Neuronal stem cell (in vitro differentiated cells): ENCODE measurements at regions not wholly inside any gene's neighbourhood (a gene's known extent, or its start where the extent isn't known, plus 50 kb on each side); places are given as distances from the start of the nearest gene placed in this dataset.

ENCODE experiments used
- DNase-seq: peaks from one replicate; pipeline ENCODE4 v3.0.0-alpha.2; 2013; ENCODE audit warnings: low spot score
- H2AFZ ChIP-seq: one replicate; pipeline ENCODE4 v1.6.1; 2013; ENCODE audit warnings: mild to moderate bottlenecking, low read length, inconsistent platforms
- H2AK5ac ChIP-seq: 2 replicates; pipeline ENCODE4 v1.6.1; 2013; ENCODE audit warnings: low read depth, mild to moderate bottlenecking, inconsistent platforms, low read length, moderate library complexity, mixed read lengths
- H2BK120ac ChIP-seq: 2 replicates; pipeline ENCODE4 v1.6.1; 2013; ENCODE audit warnings: low read depth, mild to moderate bottlenecking, inconsistent platforms, low read length, moderate library complexity, mixed read lengths
- H2BK12ac ChIP-seq: one replicate; pipeline ENCODE4 v1.6.1; 2013; ENCODE audit warnings: low read length, inconsistent platforms
- H2BK15ac ChIP-seq: 2 replicates; pipeline ENCODE4 v1.6.1; 2013; ENCODE audit warnings: mild to moderate bottlenecking, low read length, inconsistent platforms, mixed read lengths
- H2BK5ac ChIP-seq: one replicate; pipeline ENCODE4 v1.6.1; 2013; ENCODE audit warnings: inconsistent platforms, mild to moderate bottlenecking, low read length, moderate library complexity
- H3K14ac ChIP-seq: one replicate; pipeline ENCODE4 v1.6.1; 2013; ENCODE audit warnings: low read length, inconsistent platforms
- H3K18ac ChIP-seq: 2 replicates; pipeline ENCODE4 v1.6.1; 2013; ENCODE audit warnings: low read length, inconsistent platforms
- H3K23ac ChIP-seq: 2 replicates; pipeline ENCODE4 v1.6.1; 2013; ENCODE audit warnings: low read depth, mild to moderate bottlenecking, mixed read lengths, low read length, inconsistent platforms; ENCODE audit not compliant: poor library complexity
- H3K27ac ChIP-seq: replicated peaks from 3 replicates; pipeline ENCODE4 v1.5.1; 2013; ENCODE audit warnings: low read length, inconsistent platforms
- H3K27me3 ChIP-seq, 3 experiments: 2 replicates each; pipeline ENCODE4 v1.6.1; 2013; ENCODE audit warnings: low read length in 3 of 3, mild to moderate bottlenecking in 2 of 3, inconsistent platforms in 1 of 3, low read depth in 1 of 3, mixed read lengths in 1 of 3, moderate library complexity in 1 of 3; ENCODE audit not compliant: control insufficient read depth in 3 of 3, insufficient read depth in 3 of 3
- H3K36me3 ChIP-seq, 2 donors: replicated peaks in 1 of 2; 2 replicates each; pipeline ENCODE4 v1.6.1; 2013; ENCODE audit warnings: low read length in 2 of 2; ENCODE audit not compliant: control insufficient read depth in 2 of 2, insufficient read depth in 2 of 2
- H3K4ac ChIP-seq: 2 replicates; pipeline ENCODE4 v1.6.1; 2013; ENCODE audit warnings: inconsistent platforms, mild to moderate bottlenecking, low read length, moderate library complexity
- H3K4me1 ChIP-seq, 2 donors: 1 replicate in 1 of 2; 2 replicates in 1 of 2; pipeline ENCODE4 v1.6.1; 2013; ENCODE audit warnings: low read length in 2 of 2, low read depth in 1 of 2; ENCODE audit not compliant: control insufficient read depth in 2 of 2, insufficient read depth in 1 of 2
- H3K4me2 ChIP-seq: one replicate; pipeline ENCODE4 v1.6.1; 2013; ENCODE audit warnings: mild to moderate bottlenecking, low read length, inconsistent platforms; ENCODE audit not compliant: insufficient read depth, poor library complexity, severe bottlenecking
- H3K4me3 ChIP-seq, 2 donors: 2 replicates each; pipeline ENCODE4 v1.5.1; 2013; ENCODE audit warnings: low read length in 2 of 2, mild to moderate bottlenecking in 2 of 2, inconsistent platforms in 1 of 2, moderate library complexity in 1 of 2
- H3K79me1 ChIP-seq: one replicate; pipeline ENCODE4 v1.6.1; 2013; ENCODE audit warnings: low read depth, mild to moderate bottlenecking, inconsistent platforms, low read length, moderate library complexity
- H3K9ac ChIP-seq: one replicate; pipeline ENCODE4 v1.6.1; 2013; ENCODE audit warnings: mild to moderate bottlenecking, low read depth, low read length, inconsistent platforms; ENCODE audit not compliant: poor library complexity
- H3K9me3 ChIP-seq, 2 donors: replicated peaks in 1 of 2; 2 replicates each; pipeline versions ENCODE3 to v1.6.1; 2013; ENCODE audit warnings: low read length in 2 of 2, mild to moderate bottlenecking in 2 of 2, inconsistent platforms in 1 of 2, low read depth in 1 of 2, mixed read lengths in 1 of 2, moderate library complexity in 1 of 2; ENCODE audit not compliant: control insufficient read depth in 2 of 2, insufficient read depth in 1 of 2
- H4K8ac ChIP-seq: one replicate; pipeline ENCODE4 v1.6.1; 2013; ENCODE audit warnings: low read depth, mild to moderate bottlenecking, inconsistent platforms, low read length, moderate library complexity
- H4K91ac ChIP-seq: one replicate; pipeline ENCODE4 v1.6.1; 2013; ENCODE audit warnings: low read length, low read depth, mild to moderate bottlenecking, inconsistent platforms; ENCODE audit not compliant: poor library complexity
- WGBS, 2 donors: extraction: QIAGEN DNeasy Blood & Tissue Kit; methylation state at CpG; one replicate each; pipeline ENCODE4 v1.1.7; 2013; ENCODE audit warnings: missing lambda C conversion rate in 2 of 2, mixed read lengths in 1 of 2; ENCODE audit not compliant: insufficient read length in 2 of 2, insufficient replicate concordance in 1 of 2; ENCODE audit errors: extremely low coverage in 2 of 2; 5-methylcytosine and 5-hydroxymethylcytosine counted together

DNA sequence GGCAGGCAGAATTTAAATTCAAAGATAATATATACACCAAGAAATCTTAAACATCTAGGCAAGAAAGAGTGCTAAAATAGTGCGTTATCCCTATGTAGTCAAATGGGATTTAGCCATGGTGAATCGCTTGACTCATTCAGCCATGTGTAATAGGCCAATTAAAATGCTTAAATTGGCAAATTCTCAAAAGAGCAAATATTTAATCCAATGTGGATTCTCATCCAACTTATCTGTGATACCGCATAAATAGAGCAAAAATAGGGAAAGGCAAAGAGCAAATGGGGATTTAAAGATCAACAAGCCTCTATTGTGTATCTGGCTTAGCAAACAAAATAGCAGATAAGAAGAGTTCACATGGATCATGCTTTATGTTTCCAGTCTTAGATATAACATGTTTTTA is 123.2 kb upstream of the RPRM start:
- WGBS, 2 donors: no CpG with 5 or more reads among the region's 3 CpGs
- no peak overlapping the region for H3K4me2 ChIP-seq

DNA sequence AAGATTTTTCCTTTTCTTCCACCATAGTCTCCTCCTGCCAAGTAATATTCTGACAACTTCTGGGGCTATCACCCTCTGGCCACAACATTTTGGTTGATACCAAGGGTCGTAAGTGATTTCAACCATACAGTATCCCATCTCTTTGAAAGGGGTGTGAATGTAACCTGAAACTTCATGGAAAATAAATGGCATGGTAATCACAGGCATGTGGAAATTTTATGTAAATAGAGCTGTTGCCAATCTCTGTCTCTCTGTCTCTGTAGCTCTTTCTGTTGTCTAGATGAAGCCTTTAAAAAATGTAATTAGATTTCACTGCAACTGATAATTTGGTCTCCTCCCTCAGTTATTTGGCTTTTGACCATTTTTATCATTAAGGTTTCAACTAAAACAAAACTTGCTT is 125.6 kb upstream of the RPRM start:
- no CpG with 5 or more reads among the region's 1 CpG for WGBS, 2 donors
- H4K8ac ChIP-seq: no peak overlapping the region
- no peaks in the 10 kb centered on the region for H3K4me1 ChIP-seq
- no peak overlapping the region for H2AFZ ChIP-seq
- no peak overlapping the region for H2AK5ac ChIP-seq
- no peak overlapping the region for H2BK12ac ChIP-seq
- H3K27me3 ChIP-seq: no peaks in the 10 kb centered on the region
- no peak overlapping the region for H3K9ac ChIP-seq
- H3K4me3 ChIP-seq: no peak overlapping the region
- no peak overlapping the region for H4K91ac ChIP-seq
- H3K9me3 ChIP-seq: no peaks in the 10 kb centered on the region
- H3K36me3 ChIP-seq: no peaks in the 10 kb centered on the region
- no peak overlapping the region for H3K14ac ChIP-seq
- no peak overlapping the region for H2BK5ac ChIP-seq
- no peaks in the 10 kb centered on the region for H3K79me1 ChIP-seq
- no peak overlapping the region for H2BK120ac ChIP-seq
- no peak overlapping the region for H2BK15ac ChIP-seq
- DNase-seq: no peak
- no peak overlapping the region for H3K23ac ChIP-seq
- H3K27ac ChIP-seq: no peak overlapping the region
- H3K18ac ChIP-seq: no peak overlapping the region
- H3K4me2 ChIP-seq: no peak overlapping the region
- H3K4ac ChIP-seq: no peak overlapping the region

More for the DNA sequence above, 123.2 kb upstream of the RPRM start:
- no peak overlapping the region for H3K18ac ChIP-seq
- no peak overlapping the region for H3K14ac ChIP-seq
- no peak overlapping the region for H2BK15ac ChIP-seq
- H2BK120ac ChIP-seq: no peak overlapping the region
- H3K9ac ChIP-seq: no peak overlapping the region
- H4K91ac ChIP-seq: no peak overlapping the region
- no peaks in the 10 kb centered on the region for H3K9me3 ChIP-seq
- no peak for DNase-seq
- no peak overlapping the region for H2AK5ac ChIP-seq
- H3K4me1 ChIP-seq: no peaks in the 10 kb centered on the region
- no peak overlapping the region for H3K4me3 ChIP-seq
- H4K8ac ChIP-seq: no peak overlapping the region
- H2BK5ac ChIP-seq: no peak overlapping the region
- H3K79me1 ChIP-seq: no peaks in the 10 kb centered on the region
- H3K27ac ChIP-seq: no peak overlapping the region
- H3K4ac ChIP-seq: no peak overlapping the region
- no peaks in the 10 kb centered on the region for H3K36me3 ChIP-seq
- H3K23ac ChIP-seq: no peak overlapping the region
- no peak overlapping the region for H2AFZ ChIP-seq
- H2BK12ac ChIP-seq: no peak overlapping the region
- no peaks in the 10 kb centered on the region for H3K27me3 ChIP-seq

DNA sequence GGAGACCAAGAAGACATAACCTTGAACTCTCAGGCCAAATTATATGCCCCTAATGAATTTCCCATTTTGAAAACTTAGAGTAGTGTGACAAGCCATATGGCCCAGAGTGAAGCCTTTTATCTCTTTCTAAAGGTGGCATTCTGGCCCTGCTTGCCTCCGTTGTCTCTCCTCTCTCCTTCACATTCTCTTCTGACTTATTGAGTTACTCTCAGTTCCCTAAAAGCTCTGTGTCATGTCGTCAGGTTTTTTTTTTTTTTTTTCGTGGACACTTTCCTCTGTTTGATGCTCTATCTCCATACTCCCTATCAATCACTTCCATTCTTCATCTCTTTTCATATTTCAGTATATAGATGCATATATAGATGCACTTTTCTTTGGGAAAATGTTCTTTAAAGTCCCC is 128.1 kb upstream of the RPRM start:
- H3K9me3 ChIP-seq: no peaks in the 10 kb centered on the region
- no peaks in the 10 kb centered on the region for H3K36me3 ChIP-seq
- H3K14ac ChIP-seq: no peak overlapping the region
- no peak overlapping the region for H2BK12ac ChIP-seq
- no peak overlapping the region for H3K4ac ChIP-seq
- no peaks in the 10 kb centered on the region for H3K4me1 ChIP-seq
- H3K27me3 ChIP-seq: no peaks in the 10 kb centered on the region
- no peak overlapping the region for H2AK5ac ChIP-seq
- no peak overlapping the region for H2BK15ac ChIP-seq
- no peak overlapping the region for H3K18ac ChIP-seq
- no peak overlapping the region for H3K4me3 ChIP-seq
- DNase-seq: no peak
- no peak overlapping the region for H4K91ac ChIP-seq
- no CpG with 5 or more reads among the region's 3 CpGs for WGBS, 2 donors
- H2BK5ac ChIP-seq: no peak overlapping the region
- no peak overlapping the region for H3K23ac ChIP-seq
- H3K9ac ChIP-seq: no peak overlapping the region
- no peak overlapping the region for H3K4me2 ChIP-seq
- no peak overlapping the region for H3K27ac ChIP-seq
- no peaks in the 10 kb centered on the region for H3K79me1 ChIP-seq
- H4K8ac ChIP-seq: no peak overlapping the region
- no peak overlapping the region for H2BK120ac ChIP-seq
- H2AFZ ChIP-seq: no peak overlapping the region

DNA sequence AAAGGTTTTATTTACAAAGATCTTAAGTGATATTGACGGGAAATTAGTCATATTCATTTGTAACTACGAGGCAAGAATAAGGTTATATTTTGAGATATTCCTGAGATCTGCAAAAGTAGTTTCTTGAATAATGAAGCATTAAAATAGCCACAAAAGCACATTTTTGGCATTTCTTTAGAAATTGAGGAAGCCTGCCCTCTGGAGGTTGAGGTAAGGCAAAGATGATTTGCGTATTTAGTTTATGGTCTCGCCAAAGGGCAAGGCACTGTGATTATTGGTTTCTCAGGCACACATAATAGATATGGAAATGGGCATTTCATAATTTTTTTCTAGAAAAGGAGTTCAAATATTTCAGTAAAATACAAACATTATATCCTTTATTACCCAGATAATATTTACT is 143.7 kb upstream of the RPRM start:
- Histone ChIP-seq H3K4me1 (no peaks in the 10 kb centered on the region), H3K27ac (no peak overlapping the region), H3K4me2 (no peak overlapping the region), H2BK120ac (no peak overlapping the region), H2BK15ac (no peak overlapping the region), H4K8ac (no peak overlapping the region), H2BK12ac (no peak overlapping the region), H4K91ac (no peak overlapping the region), H3K79me1 (no peaks in the 10 kb centered on the region), H3K4ac (no peak overlapping the region), H3K4me3 (no peak overlapping the region), H3K14ac (no peak overlapping the region), H3K27me3 (no peaks in the 10 kb centered on the region), H2AK5ac (no peak overlapping the region), H2BK5ac (no peak overlapping the region), H2AFZ (no peak overlapping the region), H3K36me3 (no peaks in the 10 kb centered on the region), H3K23ac (no peak overlapping the region), H3K9ac (no peak overlapping the region), H3K9me3 (no peaks in the 10 kb centered on the region), H3K18ac (no peak overlapping the region)
- no peak for DNase-seq
- no CpG with 5 or more reads among the region's 4 CpGs for WGBS, 2 donors
